HG03520 (cell line): ENCODE measurements at regions not wholly inside any gene's neighbourhood (a gene's known extent, or its start where the extent isn't known, plus 50 kb on each side); places are given as distances from the start of the nearest gene placed in this dataset.

Experiments
- ATAC-seq: cut with Tn5 transposase; IDR thresholded peaks from one replicate; pipeline ENCODE4 v1.9.1; 2021; ENCODE audit warnings: mild to moderate bottlenecking, moderate library complexity; ENCODE audit not compliant: unreplicated experiment

DNA sequence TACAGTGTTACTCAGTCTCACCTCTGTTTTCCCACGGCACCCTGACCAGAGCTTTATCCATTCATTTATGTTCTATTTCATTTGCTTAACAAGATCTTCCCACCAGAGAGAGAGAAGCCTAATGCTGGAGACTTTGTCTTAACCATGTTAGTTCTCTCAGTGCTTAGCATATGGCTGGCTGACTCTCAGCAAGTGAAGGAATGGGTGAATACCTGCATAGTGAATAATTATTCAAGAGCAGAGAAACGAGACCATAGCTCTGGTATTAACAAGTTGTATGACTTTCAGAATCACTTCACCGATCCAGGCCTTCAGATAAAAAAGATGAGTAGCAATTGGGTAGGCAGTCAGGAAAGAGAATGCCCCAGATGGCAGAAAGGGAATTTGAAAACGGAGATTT, 686.3 kb downstream of the LIG4 start:
- ATAC-seq: no peak

DNA sequence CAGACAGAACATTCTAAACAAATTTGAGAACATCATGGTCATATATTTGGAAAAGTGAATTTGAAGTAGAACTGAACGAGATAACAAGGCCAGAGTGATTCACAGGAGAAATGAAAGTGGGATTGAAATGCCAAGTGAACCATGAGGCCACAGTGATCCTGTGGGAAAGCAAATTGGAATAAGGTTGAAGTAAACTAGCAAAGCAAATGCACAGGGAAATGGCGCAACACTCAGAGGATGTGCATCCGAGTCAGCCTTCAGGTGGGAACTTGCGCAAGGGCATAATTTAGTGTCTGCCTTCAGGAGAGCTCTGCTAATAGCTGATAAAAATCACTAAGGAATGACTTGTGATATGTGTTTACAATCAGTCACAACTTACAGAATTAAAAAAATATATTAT, 696.6 kb downstream of the LIG4 start:
- no peak for ATAC-seq

- no peak for ATAC-seq
These were observed 697.0 kb downstream of the LIG4 start for GRCh38 chr13:107518292-107518691.

DNA sequence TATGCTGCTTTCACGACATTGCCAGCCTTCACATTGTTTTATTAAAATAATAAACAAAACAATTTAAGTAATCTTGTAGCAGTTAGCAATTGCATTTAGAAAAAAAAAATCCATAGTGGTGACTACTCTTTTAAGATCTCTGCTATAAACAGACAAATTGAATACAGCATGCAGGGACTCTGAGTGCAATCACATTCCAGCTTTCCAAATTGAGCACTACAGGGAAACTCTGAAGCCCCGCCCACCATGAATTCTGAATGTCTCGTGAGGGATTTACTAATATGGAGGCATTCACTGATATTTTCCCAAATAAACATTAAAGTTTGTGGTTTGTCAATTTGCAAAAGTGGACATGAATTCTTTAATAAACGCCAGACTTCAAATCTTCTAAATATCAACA, 698.8 kb downstream of the LIG4 start:
- ATAC-seq: no peak

- no peak for ATAC-seq
These were observed 702.8 kb downstream of the LIG4 start for GRCh38 chr13:107512551-107512950.

DNA sequence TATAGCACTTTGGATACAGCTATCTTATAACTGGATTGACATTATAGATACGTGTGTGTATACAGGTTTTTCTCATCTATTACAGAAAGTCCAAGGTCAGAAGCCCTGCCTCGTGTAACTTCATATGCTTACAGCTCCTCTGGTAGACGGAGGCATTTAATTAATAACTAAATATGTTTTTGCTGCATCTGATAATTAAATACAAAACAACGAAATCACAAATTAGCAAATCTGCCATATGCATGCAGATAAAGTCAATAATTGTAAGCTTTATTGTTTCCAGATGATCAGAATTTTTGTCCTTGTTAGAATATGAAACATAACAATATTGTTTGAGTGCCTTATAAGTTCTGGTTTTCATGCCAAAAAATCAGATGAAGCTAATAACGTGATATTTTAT, 717.7 kb downstream of the LIG4 start:
- no peak for ATAC-seq

DNA sequence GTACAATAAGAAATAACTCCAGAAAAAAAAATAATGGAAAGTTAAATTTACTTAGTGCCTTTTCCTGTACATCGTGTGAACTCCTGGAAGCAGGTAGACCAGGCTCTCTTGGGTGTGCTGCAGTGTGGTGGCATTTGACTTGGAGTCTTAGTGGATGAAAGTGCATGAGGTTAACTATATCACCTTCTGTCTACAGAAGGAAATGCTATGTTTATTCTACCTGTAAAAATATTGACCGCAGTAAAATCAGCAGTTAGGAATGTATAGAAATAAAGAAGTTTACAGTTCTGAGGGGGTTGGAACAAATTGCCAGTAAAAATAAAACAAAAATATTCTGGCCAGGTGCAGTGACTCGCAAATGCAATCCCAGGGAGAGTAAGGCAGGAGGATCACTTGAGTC, 722.1 kb downstream of the LIG4 start:
- ATAC-seq: no peak

- no peak for ATAC-seq
These were observed 732.6 kb downstream of the LIG4 start for GRCh38 chr13:107482688-107483087.

GRCh38 chr13:107480130-107480529, 735.2 kb downstream of the LIG4 start:
- ATAC-seq: no peak

GRCh38 chr13:107477772-107478379, 737.5 kb downstream of the LIG4 start:
- no peak for ATAC-seq

DNA sequence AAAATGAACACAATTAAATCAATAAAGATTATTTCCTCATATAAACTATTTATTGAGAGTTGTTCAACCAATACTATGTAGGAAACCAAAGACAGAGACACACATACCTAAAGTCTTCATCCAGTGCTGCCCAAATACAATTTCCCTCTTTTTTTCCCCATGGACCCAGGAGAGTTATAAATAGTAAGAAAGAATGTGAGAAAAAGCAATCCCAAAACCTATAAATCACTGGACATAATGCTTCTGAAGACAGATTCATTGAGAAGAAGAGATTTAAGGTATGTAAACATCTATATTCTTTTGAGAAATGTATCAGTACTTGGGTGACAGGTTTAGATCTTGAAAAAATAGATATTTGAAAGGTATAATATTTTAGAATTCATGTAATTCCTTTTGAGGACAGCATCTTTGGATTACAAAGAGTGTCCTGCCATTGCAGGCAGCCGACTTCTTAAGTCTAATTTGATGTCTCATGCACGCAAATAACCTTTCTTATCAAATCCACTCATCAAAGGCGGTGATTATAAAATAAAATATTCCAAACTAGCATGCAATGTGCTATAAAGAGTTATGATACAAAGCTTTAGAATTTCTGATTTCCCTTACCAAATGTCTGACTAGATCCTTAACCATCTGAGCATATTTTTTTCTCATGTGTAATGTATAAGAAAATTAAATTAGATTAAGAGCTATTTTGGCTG, 739.4 kb downstream of the LIG4 start:
- no peak for ATAC-seq

GRCh38 chr13:107473253-107473652, 742.1 kb downstream of the LIG4 start:
- no peak for ATAC-seq

- ATAC-seq: no peak
These were observed 748.8 kb downstream of the LIG4 start for GRCh38 chr13:107466326-107467099.

- no peak for ATAC-seq
These were observed 752.8 kb downstream of the LIG4 start for GRCh38 chr13:107462501-107462900.

DNA sequence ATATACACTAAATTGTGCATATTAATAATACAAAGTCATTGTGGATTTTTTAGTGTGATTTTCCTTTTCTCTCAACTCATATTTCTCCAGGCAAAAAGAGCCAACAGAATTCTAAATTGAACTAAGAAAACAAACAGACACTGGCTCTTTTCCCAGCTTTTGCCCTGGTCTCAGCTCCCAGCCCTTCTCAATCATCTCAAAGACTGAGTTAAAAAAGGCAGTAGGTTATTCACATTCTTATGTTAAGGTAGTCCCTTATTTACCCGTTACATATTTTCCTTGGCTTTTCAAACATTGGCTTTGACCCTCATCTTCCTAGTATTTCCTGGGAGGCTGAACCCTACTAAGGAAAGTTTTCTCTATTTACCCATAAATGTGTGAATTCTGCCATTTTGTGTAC, 753.6 kb downstream of the LIG4 start:
- no peak for ATAC-seq

- no peak for ATAC-seq
These were observed 755.9 kb downstream of the LIG4 start for GRCh38 chr13:107459430-107459829.

GRCh38 chr13:107458269-107458668, 757.1 kb downstream of the LIG4 start:
- no peak for ATAC-seq

- no peak for ATAC-seq
These were observed 757.6 kb downstream of the LIG4 start for GRCh38 chr13:107457686-107458085.

DNA sequence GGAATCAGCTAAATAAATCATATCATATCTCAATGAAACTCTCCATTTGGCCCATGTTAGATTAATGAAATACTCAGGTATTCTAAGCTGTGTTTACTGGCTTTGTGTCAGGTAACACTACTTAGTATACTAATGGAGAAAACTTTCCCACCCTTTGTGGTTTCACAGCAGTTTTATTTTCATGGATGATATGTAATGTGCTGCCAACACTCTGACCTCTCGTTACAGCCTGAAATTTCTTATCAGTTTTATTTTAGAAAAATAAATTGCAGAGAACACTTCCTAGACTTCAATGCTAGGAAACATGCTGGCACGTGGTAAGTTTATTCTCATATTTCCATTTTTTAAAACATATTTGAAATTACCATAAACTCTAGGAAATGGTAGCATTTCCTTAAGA, 758.9 kb downstream of the LIG4 start:
- no peak for ATAC-seq

DNA sequence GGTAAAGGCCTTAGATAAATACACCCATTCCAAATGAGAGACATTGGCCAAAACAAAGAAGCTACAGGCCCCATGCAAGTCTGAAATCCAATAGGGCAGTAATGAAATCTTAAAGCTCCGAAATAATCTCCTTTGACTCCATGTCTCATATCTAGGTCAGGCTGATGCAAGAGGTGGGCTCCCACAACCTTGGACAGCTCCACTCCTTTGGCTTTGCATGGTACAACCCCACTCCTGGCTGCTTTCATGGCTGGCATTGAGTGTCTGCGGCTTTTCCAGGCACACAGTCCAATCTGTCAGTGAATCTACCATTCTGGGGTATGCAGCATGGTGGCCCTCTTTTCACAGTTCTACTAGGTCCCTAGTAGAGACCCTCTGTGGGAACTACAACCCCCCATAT, 762.5 kb downstream of the LIG4 start:
- no peak for ATAC-seq

DNA sequence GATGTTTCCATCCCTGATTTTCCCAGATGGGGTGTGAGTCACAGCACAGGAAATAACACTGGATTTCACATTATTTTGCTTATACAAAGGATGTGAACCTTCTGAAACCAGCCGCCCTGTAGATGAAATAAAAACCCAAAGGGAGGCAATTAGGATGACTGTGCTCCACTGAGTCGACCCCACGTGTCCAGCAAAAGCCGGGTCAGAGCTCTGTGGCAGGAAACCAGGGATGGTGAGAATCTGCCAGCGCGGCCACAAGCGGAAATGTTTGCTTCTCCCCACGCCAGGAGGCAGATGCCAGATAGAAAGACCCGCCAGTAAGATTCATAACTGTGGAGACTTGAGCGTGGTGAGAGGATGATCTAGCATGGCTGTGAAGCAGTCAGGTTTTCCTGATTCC, 764.4 kb downstream of the LIG4 start:
- no peak for ATAC-seq

DNA sequence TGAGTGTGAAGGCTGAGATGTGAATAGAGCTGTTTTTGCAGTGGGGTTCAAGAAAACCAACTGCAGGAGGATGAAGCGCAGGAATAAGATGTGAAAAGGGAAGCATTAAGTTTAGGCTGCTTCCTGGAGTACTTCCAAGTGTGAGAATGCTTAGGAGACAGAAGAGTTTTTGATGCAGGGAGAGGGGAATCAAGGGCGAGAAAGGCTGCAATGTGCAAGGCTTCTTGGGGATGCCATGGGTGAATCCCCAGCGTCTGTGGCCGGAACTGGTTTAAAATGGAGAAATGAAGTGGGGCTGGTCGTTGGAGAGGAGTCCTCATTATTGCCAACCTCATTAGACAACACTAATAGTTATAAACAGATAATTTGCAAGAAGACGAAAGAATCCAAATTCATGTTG, 764.9 kb downstream of the LIG4 start:
- no peak for ATAC-seq
